ENCODE measurements at regions not wholly inside any gene's neighbourhood (a gene's known extent, or its start where the extent isn't known, plus 50 kb on each side); places are given as distances from the start of the nearest gene placed in this dataset.

DNA sequence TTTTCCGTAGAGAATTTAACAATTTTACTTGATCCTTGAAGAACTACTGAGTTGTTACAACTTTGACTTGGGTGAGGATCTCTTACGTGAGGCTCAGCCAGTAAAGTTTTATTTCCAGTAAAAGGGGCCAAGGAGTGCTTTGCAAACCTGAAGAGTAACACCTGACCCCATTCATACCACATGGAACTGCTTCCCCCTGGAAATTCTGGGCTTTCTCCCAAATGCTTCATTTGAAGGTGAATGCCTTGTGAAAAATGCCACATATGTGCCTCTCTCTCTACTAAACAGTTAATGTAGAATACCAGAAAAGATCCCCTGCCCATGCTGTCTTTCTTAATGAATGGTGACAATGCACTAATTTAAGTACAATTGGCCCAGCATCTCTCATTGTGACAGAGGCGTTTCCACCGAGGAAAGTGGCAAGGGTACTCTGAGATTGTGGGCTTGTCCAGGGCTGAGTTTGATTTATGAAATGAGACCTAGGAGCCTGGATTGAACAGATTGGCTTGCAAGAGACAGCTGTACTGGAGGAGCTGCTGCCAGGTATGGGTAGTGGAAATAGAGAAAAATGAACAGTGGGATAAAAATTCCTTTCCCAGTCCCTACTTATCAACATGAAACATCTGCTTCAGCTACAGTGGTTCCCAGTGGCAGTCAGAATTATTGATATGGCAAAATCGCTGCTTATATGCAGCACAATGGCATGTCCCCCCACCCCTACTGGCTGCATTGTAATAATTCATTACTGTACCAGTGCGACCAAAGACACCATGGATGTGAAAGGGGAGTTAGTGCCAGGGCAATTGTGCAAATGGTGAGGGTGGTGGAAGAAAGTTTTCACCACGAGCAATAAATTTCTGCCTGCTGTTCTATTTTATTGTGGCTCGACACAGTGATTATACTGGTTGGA is 843.7 kb upstream of the WWC1 start:
- no peak for DNase-seq

DNA sequence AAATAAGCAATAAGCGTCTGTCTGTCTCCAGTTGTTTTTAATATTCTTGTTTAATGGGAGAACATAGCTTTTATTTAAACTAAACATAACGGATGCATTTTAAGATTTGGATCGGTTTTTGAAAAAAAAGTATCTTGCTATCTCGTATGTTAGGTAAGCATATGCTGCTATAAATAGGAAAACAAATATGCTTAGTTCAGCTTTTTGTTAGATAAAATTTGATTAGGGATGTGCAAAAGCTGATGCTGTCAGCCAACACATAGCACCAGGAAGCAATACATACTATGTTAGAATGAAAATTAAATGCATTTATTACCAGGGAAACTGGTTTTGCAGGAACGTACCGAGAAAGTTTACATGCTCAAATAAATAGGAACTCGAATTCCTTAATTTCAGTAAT is 843.1 kb upstream of the WWC1 start:
- DNase-seq, result no peak

DNA sequence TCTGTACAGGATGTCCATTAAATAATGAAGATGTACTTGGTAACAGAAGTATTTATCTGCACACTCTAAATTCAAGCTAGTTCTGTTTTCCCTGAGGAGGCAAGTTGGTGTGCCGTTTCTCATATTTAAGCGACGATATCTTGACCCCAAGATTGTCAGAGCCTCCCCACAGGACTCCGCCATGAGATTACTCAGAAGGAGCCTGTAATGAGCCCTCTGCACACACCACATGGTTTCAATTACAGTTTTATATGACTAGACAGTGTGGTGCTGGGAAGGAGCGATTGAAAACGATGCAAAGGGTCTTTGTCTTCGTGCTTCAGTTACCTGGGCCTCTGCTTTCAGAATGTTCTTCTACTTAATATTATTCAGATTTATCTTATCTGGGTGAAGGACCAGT is 840.4 kb upstream of the WWC1 start:
- DNase-seq, result no peak

DNA sequence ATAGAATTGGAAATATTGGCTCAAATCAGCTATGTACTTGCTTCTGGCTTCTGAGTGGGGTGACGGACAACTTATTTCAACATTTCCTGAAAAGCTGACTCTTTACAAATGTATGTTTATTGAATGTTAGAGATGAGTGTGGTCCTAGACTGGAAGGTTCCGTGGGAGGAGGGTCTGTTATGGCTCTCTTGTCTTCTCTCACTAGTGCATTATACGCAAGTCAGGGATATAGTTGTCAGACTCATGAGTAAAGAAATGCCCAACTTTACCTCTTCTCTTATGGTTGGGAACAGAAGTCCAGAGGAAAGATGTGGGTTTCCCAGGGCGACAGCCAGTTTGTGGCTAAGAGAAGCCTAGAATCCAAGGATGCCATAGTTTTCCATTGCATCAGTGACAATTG is 839.3 kb upstream of the WWC1 start:
- DNase-seq, result no peak

DNA sequence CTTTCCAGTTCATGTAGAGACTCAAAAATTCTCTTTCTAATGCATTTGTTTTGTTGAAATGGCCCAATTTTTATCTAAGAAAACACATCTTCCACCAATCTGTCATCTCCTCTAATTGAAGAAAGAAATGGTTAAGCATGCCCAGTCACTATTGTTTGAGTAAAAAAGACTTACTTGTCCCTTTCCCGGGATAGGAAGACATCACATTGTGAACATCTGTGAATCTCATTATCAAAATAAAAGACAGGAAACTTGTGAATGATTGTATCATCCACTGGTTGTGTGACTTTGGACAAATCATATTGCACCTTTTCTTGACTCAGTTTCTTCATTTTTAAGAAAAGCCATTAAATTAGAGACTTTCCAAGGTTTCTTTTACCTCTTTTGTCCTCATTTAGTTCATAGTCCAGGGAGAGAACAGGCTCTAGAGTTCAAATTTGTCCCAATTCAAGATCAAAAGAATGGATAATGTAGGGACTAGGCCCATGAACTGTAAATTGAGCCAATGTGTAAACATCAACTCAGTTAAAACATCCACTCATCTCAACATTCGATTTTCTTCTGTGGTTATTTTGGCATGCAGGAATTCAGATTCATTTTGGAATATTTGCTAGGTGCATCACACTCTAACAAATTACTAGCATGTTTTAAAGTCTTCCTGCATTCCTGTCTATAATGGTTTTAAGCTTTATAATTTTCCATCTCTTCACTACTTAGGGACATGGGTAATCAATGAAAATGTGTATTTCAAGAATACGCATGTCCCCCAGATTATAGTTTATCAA is 838.0 kb upstream of the WWC1 start:
- no peak for DNase-seq

DNA sequence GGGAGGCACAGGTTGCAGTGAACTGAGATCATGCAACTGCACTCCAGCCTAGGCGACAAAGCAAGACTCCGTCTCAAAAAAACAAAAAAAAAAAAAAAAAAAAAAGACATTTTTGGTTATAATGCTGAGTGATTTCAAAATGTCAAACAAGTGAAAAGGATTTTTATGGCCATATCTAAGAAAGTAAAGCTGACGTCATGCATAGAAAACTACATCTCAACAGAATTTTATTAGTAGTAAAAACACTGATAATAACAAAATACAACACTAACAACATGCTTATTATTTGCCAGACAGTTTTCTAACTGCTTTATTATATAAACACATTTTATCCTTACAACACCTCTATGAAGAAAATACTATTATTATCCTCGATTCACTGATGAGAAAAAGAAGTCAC is 833.0 kb upstream of the WWC1 start:
- no peak for DNase-seq

DNA sequence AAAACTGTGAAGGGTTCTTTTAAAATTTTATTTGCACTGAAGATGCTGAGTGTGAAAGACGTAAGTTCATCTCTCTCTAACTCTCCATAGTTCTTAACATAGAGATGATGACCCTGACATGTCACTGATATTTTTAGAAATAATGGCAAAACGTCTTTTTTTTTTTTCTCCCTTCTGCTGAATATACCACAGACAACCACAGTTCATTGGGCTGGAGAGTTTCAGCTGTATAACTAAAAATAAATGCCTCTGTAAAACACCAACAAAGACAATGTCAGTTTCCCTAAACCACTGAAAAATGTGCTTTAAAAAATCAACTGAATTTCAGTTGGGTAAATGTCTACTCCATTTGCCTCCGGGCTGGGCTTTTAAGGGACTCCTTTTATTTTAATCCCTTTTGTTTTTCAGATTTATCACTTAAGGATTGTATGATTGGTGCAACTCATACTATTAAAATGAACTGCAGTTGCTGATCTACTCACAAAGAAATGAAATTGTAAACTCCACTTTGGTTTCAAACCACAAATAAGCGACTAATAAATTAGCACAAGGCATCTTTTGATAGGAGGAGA is 830.9 kb upstream of the WWC1 start:
- no peak for DNase-seq

DNA sequence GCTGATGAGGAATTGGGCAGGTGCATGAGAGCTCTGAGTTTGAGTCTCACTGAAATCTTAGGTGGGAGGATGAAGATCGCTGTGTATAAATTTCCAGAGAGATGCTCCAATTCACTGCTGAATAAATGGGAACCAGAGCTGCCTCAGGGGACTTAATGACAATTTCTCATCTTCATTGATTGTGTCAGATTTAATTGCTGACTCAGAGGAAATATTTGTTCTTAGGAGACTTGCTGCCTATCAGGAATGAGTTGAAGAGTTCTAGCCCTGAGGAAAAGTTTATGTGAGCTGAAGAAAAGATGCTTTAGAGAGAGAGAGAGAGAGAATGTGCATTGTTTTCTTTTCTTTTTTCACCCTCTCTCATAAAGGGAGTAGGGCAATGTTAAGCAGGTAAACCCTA is 827.5 kb upstream of the WWC1 start:
- DNase-seq, result no peak

DNA sequence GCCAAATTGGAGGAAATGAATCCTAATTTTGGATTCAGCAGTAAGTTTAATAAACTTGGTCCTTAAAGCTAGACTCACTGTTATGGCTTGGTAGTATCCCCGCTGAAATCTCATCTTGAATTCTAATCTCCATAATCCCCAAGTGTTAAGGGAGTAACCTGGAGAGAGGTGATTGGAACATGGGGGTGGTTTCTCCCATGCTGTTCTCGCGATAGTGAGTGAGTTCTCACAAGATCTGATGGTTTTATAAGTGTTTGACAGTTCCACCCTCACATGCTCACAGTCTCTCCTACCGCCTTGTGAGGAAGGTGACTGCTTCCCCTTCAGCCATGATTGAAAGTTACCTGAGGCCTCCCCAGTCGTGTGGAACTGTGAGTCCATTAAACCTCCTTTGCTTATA is 824.5 kb upstream of the WWC1 start:
- no peak for DNase-seq

DNA sequence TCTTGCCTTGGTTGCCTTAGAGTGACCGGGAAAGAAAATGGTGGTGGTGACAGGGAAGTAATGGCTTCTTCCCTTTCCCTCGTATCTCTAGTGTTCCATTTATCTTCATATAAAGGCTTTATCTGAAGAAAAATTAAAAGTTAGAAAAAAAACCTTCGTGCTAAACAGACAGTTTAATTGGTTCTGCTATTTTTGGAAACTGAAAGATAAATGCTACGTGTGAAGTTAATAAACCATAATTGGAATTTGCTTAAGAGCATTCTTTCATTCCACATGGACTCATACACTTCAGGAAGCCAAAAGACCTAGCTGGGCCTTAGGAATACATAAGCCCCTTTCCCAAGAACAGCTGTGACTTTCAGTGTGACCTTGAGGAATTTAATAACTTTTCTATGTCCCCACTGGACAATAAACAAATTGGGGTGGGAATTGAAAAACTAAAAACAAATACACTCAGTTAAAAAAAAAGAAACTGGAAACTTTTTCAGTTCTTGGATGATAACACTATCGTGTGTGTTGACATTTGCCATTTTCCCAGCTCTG is 818.8 kb upstream of the WWC1 start:
- DNase-seq, result no peak

DNA sequence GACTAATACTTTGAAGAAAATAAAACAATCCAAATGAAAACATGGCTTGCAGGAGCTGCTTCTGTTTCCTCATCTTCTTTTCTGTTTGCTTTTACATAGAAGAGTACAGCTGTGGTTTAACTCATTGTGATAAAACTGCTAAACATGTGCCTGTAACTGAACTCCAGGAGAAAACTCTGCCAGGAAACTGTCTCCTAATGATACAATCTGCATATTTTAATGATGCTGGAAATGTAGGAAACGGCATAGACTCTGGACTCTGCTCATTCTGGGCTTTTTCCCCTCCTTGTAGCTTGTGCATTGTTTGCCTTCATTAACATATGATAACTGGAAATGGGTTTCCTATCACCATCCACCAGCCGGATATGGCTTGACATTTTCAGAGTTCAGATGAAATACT is 813.3 kb upstream of the WWC1 start:
- no peak for DNase-seq

DNA sequence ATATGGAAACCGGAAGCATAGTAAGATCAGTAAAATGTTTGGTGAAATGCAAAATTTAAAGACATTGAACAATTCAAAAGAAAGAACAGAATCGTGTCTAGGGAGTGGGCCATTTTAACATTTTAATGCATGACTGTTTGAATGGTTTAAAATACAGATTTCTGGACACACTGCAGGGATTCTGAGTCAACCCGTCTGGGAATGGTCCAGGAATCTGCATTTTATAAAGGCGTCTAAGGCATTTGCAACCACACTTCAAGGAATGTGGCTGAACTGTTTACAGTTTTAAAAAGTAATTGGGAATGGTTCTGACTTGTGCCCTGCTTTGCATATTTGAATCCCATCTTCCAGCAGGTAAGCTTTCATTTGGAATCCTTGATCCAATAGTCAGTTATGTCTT is 811.7 kb upstream of the WWC1 start:
- DNase-seq, result no peak

DNA sequence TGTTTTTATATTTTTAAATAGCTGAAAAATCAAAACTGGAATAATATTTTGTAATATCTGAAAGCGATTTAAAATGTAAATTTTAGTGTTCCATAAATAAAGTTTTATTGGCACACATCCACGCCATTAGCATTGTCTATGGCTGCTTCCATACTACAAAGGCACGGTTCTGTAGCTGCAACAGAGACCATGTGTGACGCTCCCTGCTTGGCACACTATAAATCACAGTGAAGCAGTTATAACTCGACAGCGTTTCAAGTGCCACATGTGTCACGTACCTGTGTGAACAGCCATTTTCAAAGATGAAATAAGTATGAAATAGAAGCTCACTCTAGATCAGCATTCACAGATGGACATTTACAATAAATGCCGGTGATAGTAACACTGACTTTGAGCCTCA is 810.1 kb upstream of the WWC1 start:
- no peak for DNase-seq

DNA sequence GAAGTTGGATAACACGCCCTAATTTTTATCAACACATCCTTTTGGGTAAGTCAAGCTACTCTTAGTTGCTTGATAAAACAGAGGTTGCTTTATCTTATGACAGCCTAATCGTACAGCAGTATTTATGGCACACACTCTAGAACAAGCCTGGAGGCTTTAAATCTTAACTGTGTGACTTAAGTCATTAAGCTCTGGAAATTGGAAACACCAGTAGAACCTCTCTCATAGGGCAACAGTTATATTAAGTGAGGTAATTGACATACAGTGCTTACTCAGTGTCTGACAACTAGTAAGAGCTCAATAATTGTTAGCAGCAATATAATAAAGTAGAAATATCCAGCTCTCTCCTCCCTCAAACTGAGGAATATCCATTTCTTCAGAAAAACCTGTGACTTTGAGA is 808.9 kb upstream of the WWC1 start:
- no peak for DNase-seq

DNA sequence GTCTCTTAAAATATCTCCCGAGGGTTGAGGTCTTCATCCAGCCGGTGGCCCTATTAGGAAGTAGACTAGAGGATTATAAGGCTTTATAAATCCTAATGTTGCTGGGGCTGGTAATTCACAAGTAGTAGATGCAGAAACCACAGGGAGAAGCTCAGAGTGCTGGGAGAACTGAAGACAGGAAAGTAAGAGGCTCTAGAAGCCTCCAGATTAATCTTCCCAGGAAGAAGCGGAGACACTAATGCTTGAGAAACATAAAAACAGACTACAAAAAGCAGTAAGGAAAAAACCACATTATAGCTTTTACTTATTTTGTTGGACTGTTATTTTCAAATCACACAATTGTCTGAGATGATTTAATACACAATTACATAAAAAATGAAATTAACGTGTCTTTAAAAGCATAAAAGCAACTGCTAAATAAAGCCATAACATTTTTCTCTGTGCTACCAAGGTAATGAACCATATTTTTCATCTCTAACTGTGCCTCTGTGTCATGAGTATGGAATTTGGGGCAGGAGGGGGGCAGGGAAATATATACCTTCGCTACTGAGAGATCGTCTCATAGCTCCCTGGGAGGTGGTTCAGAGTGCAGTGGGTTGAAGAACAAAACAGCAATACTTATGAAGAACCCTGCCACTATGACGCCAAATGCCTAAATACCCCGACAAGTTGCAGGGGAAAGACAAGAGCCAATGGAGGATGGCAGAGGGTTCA is 806.2 kb upstream of the WWC1 start:
- no peak for DNase-seq

DNA sequence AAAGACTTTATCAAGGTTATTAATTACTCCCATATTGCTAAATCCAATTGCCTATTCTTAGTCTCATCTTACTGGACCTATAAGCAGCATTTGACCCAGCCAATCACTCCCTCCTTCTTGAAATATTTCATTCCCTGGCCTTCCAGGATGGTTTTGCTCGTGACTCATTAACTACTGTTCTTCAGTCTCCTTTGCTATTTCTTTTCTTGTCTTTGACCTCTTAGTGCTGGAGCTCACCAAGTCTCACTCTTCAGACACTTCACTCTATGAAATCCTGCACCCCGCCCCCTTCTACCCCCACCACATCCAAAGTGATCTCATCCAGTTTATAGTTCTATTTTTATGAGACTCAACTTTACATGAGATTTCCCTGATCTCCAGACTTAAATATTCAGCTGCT is 803.1 kb upstream of the WWC1 start:
- no peak for DNase-seq

DNA sequence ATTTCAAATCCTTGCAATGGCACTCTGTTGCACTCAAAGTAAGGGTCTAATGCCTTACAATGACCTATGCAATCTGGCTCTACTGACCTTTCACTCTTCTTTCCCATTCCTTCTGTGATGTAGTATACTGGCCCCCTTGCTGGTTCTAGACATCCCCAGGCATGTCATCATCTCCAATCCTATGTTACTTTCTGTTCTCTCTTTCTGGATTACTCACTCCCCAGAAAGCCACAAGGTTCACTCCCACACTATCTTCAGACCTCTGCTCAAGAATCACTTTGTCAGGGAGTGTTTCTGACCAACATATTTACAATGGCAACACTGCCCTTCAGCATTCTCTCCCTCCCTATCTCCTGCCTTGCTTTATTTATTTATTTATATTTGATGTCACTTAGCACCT is 802.2 kb upstream of the WWC1 start:
- DNase-seq, result no peak

DNA sequence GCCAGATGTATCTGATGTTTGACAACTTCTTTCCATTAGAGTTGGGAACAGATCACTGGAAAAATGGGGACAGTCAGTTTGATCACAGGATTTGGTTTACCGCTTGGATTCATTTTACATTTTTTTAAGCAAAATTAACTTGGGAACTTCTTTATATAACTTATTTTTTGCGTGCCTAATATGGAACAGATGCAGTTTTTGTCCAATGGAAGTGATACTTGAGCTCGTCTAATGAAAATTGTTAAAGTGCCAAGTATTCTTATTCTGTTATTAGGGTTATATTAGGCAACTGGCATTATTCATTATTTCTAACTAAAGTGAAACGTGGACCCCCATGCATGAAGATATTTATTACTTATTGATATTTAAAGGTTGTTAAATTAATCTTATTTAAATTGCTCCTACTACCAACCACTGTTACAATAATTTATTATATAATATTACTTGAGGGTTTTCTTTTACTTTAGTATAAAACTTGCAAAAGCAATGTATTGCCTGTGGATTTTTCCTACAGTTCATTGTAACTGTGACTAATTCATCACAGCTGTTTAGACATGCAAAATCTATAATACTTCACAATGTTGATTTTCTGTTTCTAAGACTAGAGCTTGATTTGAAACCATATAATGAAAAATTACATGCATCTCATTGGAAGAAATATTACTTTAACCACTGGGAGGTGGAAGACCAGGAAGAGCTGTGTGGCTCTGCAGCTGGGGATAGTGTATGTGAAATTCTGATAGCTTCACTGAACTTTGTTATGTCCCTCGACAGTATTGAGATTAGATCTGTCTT is 787.3 kb upstream of the WWC1 start:
- DNase-seq, result no peak

DNA sequence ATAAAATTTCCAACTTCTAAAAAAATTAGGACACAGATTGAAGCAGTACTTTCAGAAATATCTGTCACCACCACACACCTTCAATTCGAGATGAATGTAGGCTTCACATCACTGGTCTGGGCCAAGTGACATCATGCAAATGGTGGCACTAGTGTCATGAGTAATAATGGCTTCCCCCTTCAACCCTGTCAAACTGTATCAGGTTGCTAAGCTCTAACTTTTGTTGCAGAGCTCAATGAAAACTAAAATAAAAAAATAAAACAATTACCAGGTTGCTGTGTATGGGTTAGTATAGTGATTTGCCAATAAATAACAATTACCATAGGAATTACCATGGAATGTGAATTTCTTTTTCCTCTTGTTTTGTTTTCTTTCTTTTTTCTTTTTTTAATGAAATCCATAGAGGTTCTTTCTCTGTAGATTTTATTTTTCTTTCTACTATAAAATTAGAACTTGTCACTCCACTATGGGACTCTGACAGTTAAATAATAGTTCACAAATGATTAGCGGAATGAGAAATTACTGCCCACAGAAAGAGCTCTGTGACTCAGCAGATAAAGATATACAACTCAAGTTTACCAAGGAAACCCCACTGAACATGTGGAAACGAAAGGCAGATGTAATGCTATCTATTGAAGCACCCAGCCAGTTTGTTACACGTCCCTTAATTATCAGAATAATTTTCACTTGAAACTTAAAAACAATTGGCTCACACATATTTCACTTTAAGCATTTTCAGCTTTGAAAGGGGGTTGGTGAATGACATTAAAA is 783.8 kb upstream of the WWC1 start:
- no peak for DNase-seq

DNA sequence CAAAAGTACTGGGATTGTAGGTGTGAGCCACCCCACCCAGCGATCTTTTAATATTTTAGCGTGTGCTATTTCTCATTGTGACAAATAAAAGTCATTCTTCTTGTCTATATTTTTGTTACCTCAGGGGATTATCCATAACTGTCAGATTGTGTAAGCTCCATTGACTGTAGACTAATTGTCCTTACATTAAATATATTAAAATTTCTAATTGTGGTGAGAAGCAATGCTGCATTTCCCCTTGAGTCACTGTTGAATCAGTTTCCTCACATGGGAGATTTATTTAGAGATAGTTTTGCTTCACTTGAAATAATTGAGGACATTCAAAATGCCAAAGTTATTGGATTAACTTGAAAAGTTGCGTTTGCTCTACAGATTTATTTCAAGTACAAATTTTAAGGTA is 782.4 kb upstream of the WWC1 start:
- no peak for DNase-seq

DNA sequence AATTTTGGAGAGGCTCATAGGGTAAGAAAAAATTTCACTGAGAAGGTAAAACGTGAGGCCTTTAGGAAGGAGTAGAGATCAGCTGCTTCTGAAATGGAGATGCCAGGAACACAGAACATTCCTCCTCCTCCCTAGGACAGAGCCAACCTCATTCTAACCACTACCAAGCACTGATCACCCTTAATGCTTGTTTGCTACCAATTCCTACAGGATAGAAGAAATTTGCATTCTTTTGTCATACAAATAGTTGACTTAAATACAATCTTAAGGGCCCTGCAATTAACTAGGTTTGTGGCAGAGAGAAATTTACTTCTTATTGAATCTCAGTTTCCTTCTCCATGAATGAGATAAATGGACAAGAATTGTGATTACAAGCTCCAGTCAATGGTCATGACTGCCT is 780.2 kb upstream of the WWC1 start:
- DNase-seq, result no peak
